ENCODE measurements at regions not wholly inside any gene's neighbourhood (a gene's known extent, or its start where the extent isn't known, plus 50 kb on each side); places are given as distances from the start of the nearest gene placed in this dataset.

DNA sequence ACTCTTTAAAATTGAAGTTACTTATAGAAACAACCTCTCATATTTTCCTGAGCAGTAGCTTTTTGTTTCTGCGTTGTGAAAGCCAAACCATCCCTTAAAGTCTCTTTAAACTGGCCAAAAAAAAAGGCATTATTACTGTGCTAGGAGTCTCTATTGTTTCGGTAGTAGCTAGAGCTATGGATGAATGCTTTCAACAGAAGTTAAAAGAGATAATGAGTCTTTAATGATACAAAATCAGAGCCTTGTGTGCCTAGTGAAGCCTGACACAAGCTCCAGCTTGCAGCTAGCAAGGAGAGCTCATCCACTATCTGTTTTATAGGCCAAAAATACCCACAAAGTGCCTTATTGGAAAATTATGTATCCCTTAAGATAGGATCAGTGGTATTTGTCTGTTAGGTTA, 360.4 kb upstream of the CDIN1 start:
- Histone ChIP-seq H3K4me2 (ENCODE audit: extremely low read depth, insufficient read depth, low read length) (no peak overlapping the region), H3K9me3 (ENCODE audit: control insufficient read depth, insufficient read depth, low read depth, low read length) (no peaks in the 10 kb centered on the region), H4K20me1 (ENCODE audit: control insufficient read depth, extremely low read depth, insufficient read depth, low read length) (no peaks in the 10 kb centered on the region), H3K36me3 (ENCODE audit: control insufficient read depth, insufficient read depth, low read length) (no peaks in the 10 kb centered on the region), H3K4me1 (ENCODE audit: control insufficient read depth, extremely low read depth, insufficient read depth, low read length) (no peaks in the 10 kb centered on the region), H3K27ac (ENCODE audit: insufficient read depth, low read length) (no peak overlapping the region), H3K79me2 (ENCODE audit: control insufficient read depth, insufficient read depth, low read length) (no peaks in the 10 kb centered on the region), H3K27me3 (ENCODE audit: control insufficient read depth, insufficient read depth, low read length) (no peaks in the 10 kb centered on the region), H2AFZ (ENCODE audit: low read length) (no peak overlapping the region), H3K9ac (ENCODE audit: insufficient read depth, low read length) (no peak overlapping the region), H3K4me3 (replicated peaks in 1 of 4; ENCODE audit: control extremely low read depth in 1 of 4, insufficient read depth in 1 of 4, low read depth in 3 of 4, low read length in 4 of 4) (no peak overlapping the region)
- no peak for DNase-seq (ENCODE audit: low read depth in 2 of 2)
- TF ChIP-seq, protein P1, sequence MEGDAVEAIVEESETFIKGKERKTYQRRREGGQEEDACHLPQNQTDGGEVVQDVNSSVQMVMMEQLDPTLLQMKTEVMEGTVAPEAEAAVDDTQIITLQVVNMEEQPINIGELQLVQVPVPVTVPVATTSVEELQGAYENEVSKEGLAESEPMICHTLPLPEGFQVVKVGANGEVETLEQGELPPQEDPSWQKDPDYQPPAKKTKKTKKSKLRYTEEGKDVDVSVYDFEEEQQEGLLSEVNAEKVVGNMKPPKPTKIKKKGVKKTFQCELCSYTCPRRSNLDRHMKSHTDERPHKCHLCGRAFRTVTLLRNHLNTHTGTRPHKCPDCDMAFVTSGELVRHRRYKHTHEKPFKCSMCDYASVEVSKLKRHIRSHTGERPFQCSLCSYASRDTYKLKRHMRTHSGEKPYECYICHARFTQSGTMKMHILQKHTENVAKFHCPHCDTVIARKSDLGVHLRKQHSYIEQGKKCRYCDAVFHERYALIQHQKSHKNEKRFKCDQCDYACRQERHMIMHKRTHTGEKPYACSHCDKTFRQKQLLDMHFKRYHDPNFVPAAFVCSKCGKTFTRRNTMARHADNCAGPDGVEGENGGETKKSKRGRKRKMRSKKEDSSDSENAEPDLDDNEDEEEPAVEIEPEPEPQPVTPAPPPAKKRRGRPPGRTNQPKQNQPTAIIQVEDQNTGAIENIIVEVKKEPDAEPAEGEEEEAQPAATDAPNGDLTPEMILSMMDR (conservative IDR thresholded peaks at IDR 0.05 in 1 of 2, IDR thresholded peaks at IDR 0.05 in 1 of 2; ENCODE audit: low read depth in 1 of 2, low read length in 2 of 2) = no peak
- TF ChIP-seq EZH2 (IDR thresholded peaks at IDR 0.05; ENCODE audit: low read length, missing control alignments) = no peak

DNA sequence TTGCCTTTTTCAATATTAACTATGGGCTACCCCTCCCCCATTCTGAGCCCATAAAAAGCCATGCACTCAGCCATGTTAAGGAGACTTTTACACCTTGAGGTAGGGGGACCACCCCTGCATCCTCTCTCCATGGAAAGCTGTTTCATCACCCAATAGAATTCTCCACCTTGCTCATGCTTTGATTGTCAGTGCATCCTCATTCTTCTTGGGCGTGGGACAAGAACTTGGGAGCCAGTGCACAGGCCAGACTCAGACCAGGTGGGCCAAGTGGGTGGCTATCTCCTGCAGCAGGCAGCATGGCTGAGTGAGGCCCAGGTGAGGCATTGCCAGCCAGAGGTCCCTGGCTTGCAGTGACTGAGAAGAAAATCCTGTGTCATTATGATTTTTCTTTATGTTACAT, 357.4 kb upstream of the CDIN1 start:
- H4K20me1 ChIP-seq (ENCODE audit: control insufficient read depth, extremely low read depth, insufficient read depth, low read length) = no peaks in the 10 kb centered on the region
- H2AFZ ChIP-seq (ENCODE audit: low read length) = no peak overlapping the region
- no peaks in the 10 kb centered on the region for H3K9me3 ChIP-seq (ENCODE audit: control insufficient read depth, insufficient read depth, low read depth, low read length)
- no peak for TF ChIP-seq EZH2 (IDR thresholded peaks at IDR 0.05; ENCODE audit: low read length, missing control alignments)
- TF ChIP-seq, protein P1 (conservative IDR thresholded peaks at IDR 0.05 in 1 of 2, IDR thresholded peaks at IDR 0.05 in 1 of 2; ENCODE audit: low read depth in 1 of 2, low read length in 2 of 2) = no peak
- no peak overlapping the region for H3K4me3 ChIP-seq (replicated peaks in 1 of 4; ENCODE audit: control extremely low read depth in 1 of 4, insufficient read depth in 1 of 4, low read depth in 3 of 4, low read length in 4 of 4)
- DNase-seq (ENCODE audit: low read depth in 2 of 2) = no peak
- no peaks in the 10 kb centered on the region for H3K36me3 ChIP-seq (ENCODE audit: control insufficient read depth, insufficient read depth, low read length)
- no peaks in the 10 kb centered on the region for H3K27me3 ChIP-seq (ENCODE audit: control insufficient read depth, insufficient read depth, low read length)
- no peak overlapping the region for H3K4me2 ChIP-seq (ENCODE audit: extremely low read depth, insufficient read depth, low read length)
- H3K9ac ChIP-seq (ENCODE audit: insufficient read depth, low read length) = no peak overlapping the region
- H3K27ac ChIP-seq (ENCODE audit: insufficient read depth, low read length) = no peak overlapping the region
- H3K79me2 ChIP-seq (ENCODE audit: control insufficient read depth, insufficient read depth, low read length) = no peaks in the 10 kb centered on the region
- no peaks in the 10 kb centered on the region for H3K4me1 ChIP-seq (ENCODE audit: control insufficient read depth, extremely low read depth, insufficient read depth, low read length)

DNA sequence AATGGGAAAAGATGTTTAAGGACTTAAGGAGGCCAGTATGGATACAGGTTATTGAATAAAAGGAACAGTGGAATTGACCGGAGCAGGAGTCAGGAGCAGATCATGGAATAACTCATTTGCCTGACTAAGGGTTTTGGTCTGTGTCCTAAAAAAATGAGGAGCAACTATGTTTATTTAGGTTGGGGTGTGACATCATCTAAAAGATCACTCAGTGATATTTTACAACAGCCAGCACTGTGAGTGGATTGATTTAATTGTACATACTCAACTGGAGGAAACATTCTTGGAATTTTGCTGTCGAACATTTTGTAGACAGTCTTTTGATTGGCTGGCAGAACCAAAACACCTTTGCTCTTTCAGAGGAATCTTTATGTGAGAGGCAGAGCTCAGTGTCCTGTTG, 348.6 kb upstream of the CDIN1 start:
- Histone ChIP-seq H3K9me3 (ENCODE audit: control insufficient read depth, insufficient read depth, low read depth, low read length) (no peaks in the 10 kb centered on the region), H4K20me1 (ENCODE audit: control insufficient read depth, extremely low read depth, insufficient read depth, low read length) (no peaks in the 10 kb centered on the region), H3K36me3 (ENCODE audit: control insufficient read depth, insufficient read depth, low read length) (no peaks in the 10 kb centered on the region), H3K4me3 (replicated peaks in 1 of 4; ENCODE audit: control extremely low read depth in 1 of 4, insufficient read depth in 1 of 4, low read depth in 3 of 4, low read length in 4 of 4) (no peak overlapping the region), H2AFZ (ENCODE audit: low read length) (no peak overlapping the region), H3K4me2 (ENCODE audit: extremely low read depth, insufficient read depth, low read length) (no peak overlapping the region), H3K9ac (ENCODE audit: insufficient read depth, low read length) (no peak overlapping the region), H3K27me3 (ENCODE audit: control insufficient read depth, insufficient read depth, low read length) (no peaks in the 10 kb centered on the region), H3K4me1 (ENCODE audit: control insufficient read depth, extremely low read depth, insufficient read depth, low read length) (peaks cover 2% of the 10 kb centered on the region), H3K27ac (ENCODE audit: insufficient read depth, low read length) (no peak overlapping the region), H3K79me2 (ENCODE audit: control insufficient read depth, insufficient read depth, low read length) (no peaks in the 10 kb centered on the region)
- DNase-seq (ENCODE audit: low read depth in 2 of 2) = peak; percentile 57 to 60
- no peak for TF ChIP-seq EZH2 (IDR thresholded peaks at IDR 0.05; ENCODE audit: low read length, missing control alignments)
- TF ChIP-seq, protein P1 (conservative IDR thresholded peaks at IDR 0.05 in 1 of 2, IDR thresholded peaks at IDR 0.05 in 1 of 2; ENCODE audit: low read depth in 1 of 2, low read length in 2 of 2) = no peak
